ENCODE measurements at regions not wholly inside any gene's neighbourhood (a gene's known extent, or its start where the extent isn't known, plus 50 kb on each side); places are given as distances from the start of the nearest gene placed in this dataset.

DNA sequence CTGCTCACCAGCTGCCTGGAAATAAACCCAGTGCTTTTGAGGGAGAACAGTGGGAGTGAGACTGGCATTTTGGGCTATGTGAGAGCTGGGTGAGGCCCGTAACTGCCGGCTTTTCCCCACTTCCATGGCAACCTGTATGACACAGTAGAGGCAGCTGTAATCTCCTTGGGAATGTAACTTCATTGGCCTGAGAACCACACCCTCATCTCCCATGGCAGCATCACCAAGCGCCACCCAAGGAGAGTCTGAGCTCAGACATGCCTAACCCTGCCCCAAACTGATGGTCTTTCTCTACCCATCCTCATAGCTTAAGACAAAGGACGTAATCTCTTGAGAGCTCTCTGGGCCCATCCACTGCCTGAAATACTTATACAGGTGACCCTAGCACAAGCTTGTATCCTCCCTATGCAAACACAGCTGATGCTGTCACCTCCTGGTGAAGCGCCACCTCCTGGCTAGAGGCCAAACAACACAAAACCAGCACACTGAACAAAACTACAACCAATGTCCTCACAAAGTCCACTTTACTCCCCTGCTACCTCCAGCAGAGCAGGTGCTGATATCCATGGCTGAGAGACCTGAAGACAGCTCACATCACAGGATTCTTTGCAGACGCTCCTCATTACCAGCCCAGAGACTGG, 763.4 kb upstream of the NRXN1 start:
- no peak overlapping the region for H3K4me3 ChIP-seq
- H4K20me1 ChIP-seq (ENCODE audit: insufficient read depth), result no peaks in the 10 kb centered on the region
- no peak overlapping the region for H3K27ac ChIP-seq
- no peak for DNase-seq
- H3K9me2 ChIP-seq (ENCODE audit: insufficient read depth), result no peaks in the 10 kb centered on the region
- no peaks in the 10 kb centered on the region for H3K4me1 ChIP-seq (ENCODE audit: insufficient read depth)
- no peaks in the 10 kb centered on the region for H3K36me3 ChIP-seq (ENCODE audit: low read depth)
- no peaks in the 10 kb centered on the region for H3K27me3 ChIP-seq (replicated peaks; ENCODE audit: insufficient read depth)
- H2AFZ ChIP-seq, result no peak overlapping the region
- no peaks in the 10 kb centered on the region for H3K9me3 ChIP-seq (ENCODE audit: low read depth)
- no peak overlapping the region for H3K4me2 ChIP-seq (ENCODE audit: unreplicated experiment)
- H3K9ac ChIP-seq, result no peak overlapping the region
- no peaks in the 10 kb centered on the region for H3K79me2 ChIP-seq (ENCODE audit: insufficient read depth)
- WGBS, 2 experiments (ENCODE audit: low coverage in 1 of 2, low lambda C conversion rate in 2 of 2, missing lambda C conversion rate in 2 of 2), result 56 to 57% methylated on average over 6 of the region's 6 CpGs
- TF ChIP-seq EZH2phosphoT487 (IDR thresholded peaks at IDR 0.05; ENCODE audit: insufficient read depth, low read depth) (no peak), EZH2 (IDR thresholded peaks at IDR 0.05; ENCODE audit: insufficient read depth, poor library complexity, severe bottlenecking) (no peak)
- in situ Hi-C loops (cut with MboI), result no loop called here
- no peaks in the 10 kb centered on the region for H3F3A ChIP-seq (ENCODE audit: insufficient read depth)

DNA sequence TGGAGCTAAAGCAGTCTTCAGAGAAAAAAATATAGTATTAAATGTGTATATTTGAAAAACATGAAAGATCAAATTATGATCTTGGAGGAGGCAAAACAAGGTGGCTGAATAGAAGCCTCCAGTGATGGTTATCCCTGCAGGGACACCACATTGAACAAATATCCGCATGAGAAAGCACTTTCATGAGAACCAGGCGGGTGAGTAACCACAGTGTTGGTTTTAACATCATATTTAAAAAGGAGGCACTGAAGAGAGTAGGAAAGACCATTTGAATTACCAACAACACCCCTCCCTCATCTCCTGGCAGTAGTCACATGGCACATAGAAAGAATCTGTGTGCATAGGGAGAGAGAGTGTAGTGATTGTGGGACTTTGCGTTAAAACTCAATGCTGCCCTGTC, 759.6 kb upstream of the NRXN1 start:
- in situ Hi-C loops (cut with MboI), result no loop called here
- no peaks in the 10 kb centered on the region for H3K79me2 ChIP-seq (ENCODE audit: insufficient read depth)
- H3K27me3 ChIP-seq (replicated peaks; ENCODE audit: insufficient read depth), result no peaks in the 10 kb centered on the region
- no peak overlapping the region for H3K4me3 ChIP-seq
- H3K9ac ChIP-seq, result no peak overlapping the region
- no peaks in the 10 kb centered on the region for H3F3A ChIP-seq (ENCODE audit: insufficient read depth)
- no peaks in the 10 kb centered on the region for H3K36me3 ChIP-seq (ENCODE audit: low read depth)
- WGBS, 2 experiments (ENCODE audit: low coverage in 1 of 2, low lambda C conversion rate in 2 of 2, missing lambda C conversion rate in 2 of 2), result 48 to 49% methylated on average over 3 of the region's 3 CpGs
- no peak overlapping the region for H2AFZ ChIP-seq
- H3K9me2 ChIP-seq (ENCODE audit: insufficient read depth), result no peaks in the 10 kb centered on the region
- H3K27ac ChIP-seq, result no peak overlapping the region
- TF ChIP-seq EZH2phosphoT487 (IDR thresholded peaks at IDR 0.05; ENCODE audit: insufficient read depth, low read depth) (no peak), EZH2 (IDR thresholded peaks at IDR 0.05; ENCODE audit: insufficient read depth, poor library complexity, severe bottlenecking) (no peak)
- H4K20me1 ChIP-seq (ENCODE audit: insufficient read depth), result no peaks in the 10 kb centered on the region
- H3K4me1 ChIP-seq (ENCODE audit: insufficient read depth), result no peaks in the 10 kb centered on the region
- no peak for DNase-seq
- no peak overlapping the region for H3K4me2 ChIP-seq (ENCODE audit: unreplicated experiment)
- H3K9me3 ChIP-seq (ENCODE audit: low read depth), result no peaks in the 10 kb centered on the region

DNA sequence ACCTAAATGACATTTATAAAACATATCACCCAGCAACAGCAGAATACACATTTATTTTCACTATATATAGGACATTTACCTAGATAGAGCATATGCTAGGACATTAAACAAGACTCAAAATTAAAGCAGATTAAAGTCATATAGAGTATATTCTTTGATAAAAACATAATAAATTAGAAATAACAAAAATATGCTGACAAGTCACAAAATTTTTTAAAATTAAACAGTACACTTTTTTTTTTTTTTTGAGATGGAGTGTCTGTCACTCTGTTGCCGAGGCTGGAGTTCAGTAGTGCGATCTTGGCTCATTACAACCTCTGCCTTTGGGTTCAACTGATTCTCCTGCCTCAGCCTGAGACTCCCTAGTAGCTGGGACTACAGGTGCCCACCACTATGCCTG, 758.9 kb upstream of the NRXN1 start:
- no peaks in the 10 kb centered on the region for H3K4me1 ChIP-seq (ENCODE audit: insufficient read depth)
- no peaks in the 10 kb centered on the region for H3K9me2 ChIP-seq (ENCODE audit: insufficient read depth)
- no peaks in the 10 kb centered on the region for H3K9me3 ChIP-seq (ENCODE audit: low read depth)
- no peak for TF ChIP-seq EZH2 (IDR thresholded peaks at IDR 0.05; ENCODE audit: insufficient read depth, poor library complexity, severe bottlenecking)
- no peak for TF ChIP-seq EZH2phosphoT487 (IDR thresholded peaks at IDR 0.05; ENCODE audit: insufficient read depth, low read depth)
- H3K79me2 ChIP-seq (ENCODE audit: insufficient read depth), result no peaks in the 10 kb centered on the region
- WGBS, 2 experiments (ENCODE audit: low coverage in 1 of 2, low lambda C conversion rate in 2 of 2, missing lambda C conversion rate in 2 of 2), result 49 to 62% methylated on average over 2 of the region's 2 CpGs
- DNase-seq, result no peak
- no peaks in the 10 kb centered on the region for H3K36me3 ChIP-seq (ENCODE audit: low read depth)
- no peaks in the 10 kb centered on the region for H4K20me1 ChIP-seq (ENCODE audit: insufficient read depth)
- no peak overlapping the region for H3K9ac ChIP-seq
- in situ Hi-C loops (cut with MboI), result no loop called here
- no peaks in the 10 kb centered on the region for H3K27me3 ChIP-seq (replicated peaks; ENCODE audit: insufficient read depth)
- H3K4me3 ChIP-seq, result no peak overlapping the region
- H3K27ac ChIP-seq, result no peak overlapping the region
- H3F3A ChIP-seq (ENCODE audit: insufficient read depth), result no peaks in the 10 kb centered on the region
- no peak overlapping the region for H3K4me2 ChIP-seq (ENCODE audit: unreplicated experiment)
- H2AFZ ChIP-seq, result no peak overlapping the region

DNA sequence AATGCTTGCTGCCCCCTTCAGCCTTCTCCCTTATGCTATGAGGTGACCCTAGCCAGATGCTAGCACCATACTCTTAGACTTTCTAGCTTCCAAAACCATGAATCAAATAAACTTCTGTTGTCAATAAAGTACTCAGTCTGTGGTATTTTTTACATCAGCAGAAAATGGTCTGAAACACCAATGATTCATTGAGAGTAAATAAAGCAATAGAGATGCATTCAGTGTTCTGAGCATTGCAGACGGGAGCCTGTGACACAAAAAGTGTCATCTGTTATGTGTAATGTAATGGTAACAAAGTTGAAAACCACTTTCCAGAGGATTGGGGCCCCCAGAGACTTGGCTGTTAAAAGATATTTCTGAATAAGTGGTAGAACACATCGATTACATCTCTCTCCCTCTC, 758.0 kb upstream of the NRXN1 start:
- Histone ChIP-seq H3K9me3 (ENCODE audit: low read depth) (no peaks in the 10 kb centered on the region), H3K4me2 (ENCODE audit: unreplicated experiment) (no peak overlapping the region), H3F3A (ENCODE audit: insufficient read depth) (no peaks in the 10 kb centered on the region), H3K9me2 (ENCODE audit: insufficient read depth) (no peaks in the 10 kb centered on the region), H3K9ac (no peak overlapping the region), H3K4me1 (ENCODE audit: insufficient read depth) (no peaks in the 10 kb centered on the region), H3K79me2 (ENCODE audit: insufficient read depth) (no peaks in the 10 kb centered on the region), H4K20me1 (ENCODE audit: insufficient read depth) (no peaks in the 10 kb centered on the region), H2AFZ (no peak overlapping the region; the same call in 1 of the 2 replicates), H3K36me3 (ENCODE audit: low read depth) (no peaks in the 10 kb centered on the region), H3K27ac (no peak overlapping the region), H3K27me3 (replicated peaks; ENCODE audit: insufficient read depth) (no peaks in the 10 kb centered on the region), H3K4me3 (no peak overlapping the region)
- DNase-seq, result no peak
- WGBS, 2 experiments (ENCODE audit: low coverage in 1 of 2, low lambda C conversion rate in 2 of 2, missing lambda C conversion rate in 2 of 2), result 6% methylated on average over 2 of the region's 2 CpGs
- TF ChIP-seq EZH2phosphoT487 (IDR thresholded peaks at IDR 0.05; ENCODE audit: insufficient read depth, low read depth), result no peak
- in situ Hi-C loops (cut with MboI), result no loop called here

All from GM23248 (cell line).